NCI-H82 (cell line): ENCODE measurements at regions not wholly inside any gene's neighbourhood (a gene's known extent, or its start where the extent isn't known, plus 50 kb on each side); places are given as distances from the start of the nearest gene placed in this dataset.
A peak's percentile ranks its signal among the peaks of the same experiment; 100 is the strongest.

Experiments
- DNase-seq: peaks from one replicate; lab custom pipeline; 2025; lab: John Stamatoyannopoulos, UW

- no peak for DNase-seq
These were observed 72.3 kb upstream of the RAD23B start for GRCh38 chr9:107210775-107211174.

DNA sequence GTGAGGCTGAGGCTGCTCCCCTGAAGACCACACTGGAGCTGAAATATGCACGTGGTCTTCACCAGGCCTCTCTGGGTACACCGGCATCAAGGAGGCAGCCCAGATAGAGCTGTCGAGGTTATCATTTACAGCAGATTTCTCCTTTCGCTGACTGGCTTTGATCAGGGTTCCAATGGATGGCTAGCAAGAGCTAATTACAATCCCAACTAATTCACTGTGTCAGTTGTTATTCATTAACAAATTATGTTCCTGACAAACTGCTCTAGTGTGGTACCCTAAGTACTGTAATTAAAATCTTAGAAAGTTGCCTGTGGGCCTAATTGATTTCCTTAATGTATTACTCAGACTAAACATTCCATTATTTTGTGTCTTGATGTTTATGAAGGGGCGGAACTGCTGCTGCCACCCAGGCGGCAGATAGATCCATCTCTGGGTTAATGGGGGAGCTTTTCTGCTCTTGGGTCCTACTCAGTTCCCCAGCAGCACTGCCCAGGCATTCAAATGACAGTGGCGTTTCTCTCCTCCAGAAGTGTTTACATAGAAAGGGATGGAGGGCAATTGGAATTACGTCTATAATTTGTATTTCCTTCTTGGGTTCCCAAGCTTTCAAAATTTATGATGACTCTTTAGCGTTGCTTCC lies 71.7 kb upstream of the RAD23B start:
- DNase-seq: no peak

DNA sequence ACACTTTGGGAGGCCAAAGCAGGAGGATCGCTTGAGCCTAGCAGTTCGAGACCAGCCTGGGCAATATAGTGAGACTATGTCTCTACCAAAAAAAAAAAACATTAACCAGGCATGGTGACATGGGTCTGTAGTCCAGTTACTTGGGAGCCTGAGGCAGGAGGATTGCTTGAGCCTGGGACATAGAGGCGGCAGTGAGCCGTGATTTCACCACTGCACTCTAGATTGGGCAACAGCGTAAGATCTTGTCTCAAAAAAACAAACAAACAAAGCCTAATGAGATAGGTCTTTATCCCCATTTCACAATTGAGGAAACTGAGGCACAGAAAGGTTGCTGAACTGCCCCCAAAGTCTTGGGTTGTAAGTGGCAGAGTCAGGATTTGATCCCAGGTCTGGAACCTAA lies 70.5 kb upstream of the RAD23B start:
- no peak for DNase-seq

DNA sequence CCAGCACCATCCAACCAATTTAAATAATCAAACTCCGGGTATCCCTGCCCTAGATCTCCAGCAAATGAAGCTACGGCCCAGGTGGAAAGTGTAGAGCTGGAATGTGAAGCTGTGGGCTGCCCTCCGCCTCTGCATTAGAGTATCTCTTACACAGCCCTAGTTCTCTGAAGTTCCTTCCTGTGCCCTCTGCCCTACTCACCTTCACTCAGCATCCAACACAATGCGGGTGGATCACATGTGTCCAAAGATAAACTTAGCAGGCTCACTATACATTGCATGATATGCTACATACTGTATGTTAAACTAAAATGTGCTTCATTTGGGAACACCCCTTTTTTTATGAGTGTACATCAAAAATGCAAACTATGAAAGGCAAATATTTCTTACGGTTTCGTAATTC lies 70.0 kb upstream of the RAD23B start:
- no peak for DNase-seq

GRCh38 chr9:107213561-107214028 lies 69.5 kb upstream of the RAD23B start:
- DNase-seq: no peak

GRCh38 chr9:107214381-107214780 lies 68.7 kb upstream of the RAD23B start:
- no peak for DNase-seq

GRCh38 chr9:107214915-107215314 lies 68.2 kb upstream of the RAD23B start:
- DNase-seq: no peak

DNA sequence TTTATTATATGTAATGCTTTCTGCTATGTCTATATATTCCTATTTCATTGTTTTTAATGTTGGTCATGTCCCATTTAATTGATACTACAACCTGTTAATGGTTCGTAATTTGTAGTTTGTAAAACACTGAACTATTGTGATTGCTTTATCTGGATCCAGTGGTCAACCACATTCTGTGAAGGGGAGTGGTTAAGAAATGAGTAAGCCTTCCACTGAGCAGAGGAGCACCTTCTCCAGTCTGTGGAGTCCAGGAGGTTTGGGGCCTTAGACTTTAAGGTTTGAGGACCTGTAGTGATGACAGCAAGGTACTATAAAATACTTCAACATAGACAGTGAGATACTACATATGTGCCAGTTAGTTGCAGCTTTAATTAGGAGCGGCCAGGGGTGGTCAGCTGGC lies 67.7 kb upstream of the RAD23B start:
- no peak for DNase-seq

DNA sequence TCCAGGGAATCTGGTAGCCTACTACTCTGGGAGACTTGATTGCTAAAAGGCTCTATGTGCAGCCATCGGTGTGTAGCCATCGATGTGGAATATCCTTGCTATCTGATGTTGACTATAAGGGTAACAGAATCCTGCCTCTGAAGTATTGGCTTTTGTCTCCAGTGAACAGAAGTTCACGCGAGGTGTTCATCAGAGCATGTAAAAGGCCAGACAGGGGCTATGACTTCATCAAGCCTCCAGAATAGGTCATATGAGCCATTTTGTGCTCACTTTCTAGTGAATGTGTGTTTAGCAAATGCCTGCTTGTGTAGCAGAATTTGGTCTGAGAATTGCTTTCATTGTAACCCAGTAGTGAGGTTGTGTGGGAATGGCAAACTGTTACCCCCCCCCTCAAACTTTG lies 66.8 kb upstream of the RAD23B start:
- DNase-seq: no peak

DNA sequence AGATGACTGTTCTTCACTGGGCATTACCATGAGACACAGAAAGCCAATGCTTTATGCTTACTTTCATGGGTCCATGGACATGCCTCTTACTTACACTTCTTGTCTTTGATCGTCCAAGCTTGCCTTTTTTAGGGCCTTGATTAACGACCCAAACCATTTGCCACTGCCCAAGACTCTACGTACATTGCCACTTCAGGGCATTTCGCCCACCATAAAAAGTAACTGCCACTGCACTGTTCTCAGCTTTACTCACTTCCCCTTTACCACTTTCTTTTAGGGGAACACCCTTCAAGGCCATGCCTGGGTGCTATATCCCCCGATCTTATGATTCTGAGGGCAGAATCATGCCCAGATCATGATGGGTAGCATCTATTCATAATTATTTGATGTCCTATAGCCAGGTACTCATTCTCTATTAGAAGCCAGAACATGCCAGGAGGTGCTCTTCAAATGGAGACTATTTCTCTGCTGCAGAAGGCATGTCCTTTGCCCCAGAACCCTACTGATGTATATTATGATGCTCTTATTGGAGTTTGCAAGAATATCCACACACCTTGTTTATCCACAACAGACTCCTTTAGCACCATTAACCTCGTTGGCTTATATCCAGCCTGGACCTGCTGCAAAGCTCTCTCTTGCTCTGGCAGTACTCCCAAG lies 64.1 kb upstream of the RAD23B start:
- peak; percentile 3 for DNase-seq

DNA sequence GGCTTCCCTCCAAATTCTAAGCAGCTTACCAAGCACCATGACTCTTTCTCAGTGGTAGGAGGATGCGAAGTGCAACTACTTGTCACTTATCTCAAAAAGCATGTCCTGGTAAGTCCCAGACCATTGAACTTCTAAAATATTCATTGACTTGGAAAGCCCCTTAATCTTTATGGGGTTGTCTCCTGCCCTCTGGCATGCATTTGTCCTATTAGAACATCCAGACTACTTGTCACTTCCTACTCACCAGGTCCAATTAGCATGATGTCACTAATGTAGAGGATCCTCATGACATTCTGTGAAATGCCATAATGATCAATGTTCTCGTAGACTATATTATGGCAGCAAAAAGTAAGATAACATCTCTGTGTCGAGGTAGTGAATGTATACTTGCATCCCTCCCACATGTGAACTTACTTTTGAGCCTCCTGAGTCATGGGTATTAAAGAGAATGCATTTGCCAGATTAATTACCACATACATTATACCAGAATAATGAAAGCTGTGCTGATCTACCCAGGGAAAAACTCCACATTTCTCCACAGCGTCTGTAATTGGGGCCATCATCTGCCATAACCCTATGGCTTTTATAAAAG lies 63.5 kb upstream of the RAD23B start:
- DNase-seq: no peak

GRCh38 chr9:107221321-107221720 lies 61.8 kb upstream of the RAD23B start:
- DNase-seq: no peak

- DNase-seq: no peak
These were observed 61.0 kb upstream of the RAD23B start for GRCh38 chr9:107222020-107222522.

DNA sequence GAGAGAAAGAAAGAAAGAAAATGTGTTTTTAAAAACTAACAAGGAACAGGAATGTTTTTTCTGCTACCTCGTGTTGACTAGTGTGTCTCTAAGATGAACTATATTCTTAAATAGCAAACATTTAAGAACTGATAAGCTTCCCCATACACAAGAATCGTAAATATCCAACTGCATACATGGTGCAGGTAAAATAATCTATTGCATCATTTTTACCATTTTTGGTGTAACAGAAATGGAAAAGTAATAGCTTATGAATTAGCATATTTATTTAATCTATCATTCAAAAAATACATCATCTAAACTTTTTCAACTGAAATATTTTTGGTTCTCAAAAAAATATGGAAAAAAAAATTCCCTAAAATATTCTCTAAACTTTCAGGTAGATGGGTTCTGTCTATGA lies 59.7 kb upstream of the RAD23B start:
- no peak for DNase-seq

DNA sequence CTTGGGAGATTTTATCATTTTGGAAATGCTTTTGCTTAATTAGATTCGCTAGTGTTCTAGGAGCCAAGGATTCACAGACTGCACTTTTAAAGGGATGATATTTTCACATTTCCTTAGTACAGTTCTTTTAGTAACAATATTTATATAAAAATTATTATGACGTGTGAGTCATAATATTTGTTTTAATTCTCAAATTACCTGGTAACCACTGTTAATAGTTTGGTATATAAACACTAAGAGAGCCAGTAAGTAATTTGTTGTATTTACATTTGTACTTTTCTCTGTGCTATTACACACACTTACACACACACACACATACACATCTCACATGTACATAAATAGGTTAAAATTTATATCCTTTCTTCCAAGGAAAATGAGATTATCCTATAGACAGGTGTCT lies 58.8 kb upstream of the RAD23B start:
- no peak for DNase-seq

- DNase-seq: no peak
These were observed 56.7 kb upstream of the RAD23B start for GRCh38 chr9:107226421-107226820.

DNA sequence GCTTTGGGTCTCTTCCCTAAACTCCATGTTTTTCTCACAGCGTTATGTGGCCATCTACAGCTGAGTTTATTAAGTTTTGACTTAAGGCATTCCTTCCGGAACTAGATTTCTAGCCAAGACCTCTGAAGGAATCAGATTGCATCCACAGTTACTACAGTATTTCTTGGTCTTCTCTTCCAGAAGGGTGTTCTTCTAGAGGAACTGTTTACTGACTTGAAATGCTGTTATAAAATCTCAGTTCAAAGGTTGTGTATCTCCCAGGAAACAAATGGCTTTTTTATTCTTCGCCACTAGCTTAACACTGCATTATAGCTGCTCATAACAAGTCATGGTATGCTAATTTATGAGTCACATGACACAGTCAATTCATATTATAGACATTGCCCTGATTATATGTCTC lies 55.3 kb upstream of the RAD23B start:
- no peak for DNase-seq

- DNase-seq: no peak
These were observed 54.5 kb upstream of the RAD23B start for GRCh38 chr9:107228496-107229039.

DNA sequence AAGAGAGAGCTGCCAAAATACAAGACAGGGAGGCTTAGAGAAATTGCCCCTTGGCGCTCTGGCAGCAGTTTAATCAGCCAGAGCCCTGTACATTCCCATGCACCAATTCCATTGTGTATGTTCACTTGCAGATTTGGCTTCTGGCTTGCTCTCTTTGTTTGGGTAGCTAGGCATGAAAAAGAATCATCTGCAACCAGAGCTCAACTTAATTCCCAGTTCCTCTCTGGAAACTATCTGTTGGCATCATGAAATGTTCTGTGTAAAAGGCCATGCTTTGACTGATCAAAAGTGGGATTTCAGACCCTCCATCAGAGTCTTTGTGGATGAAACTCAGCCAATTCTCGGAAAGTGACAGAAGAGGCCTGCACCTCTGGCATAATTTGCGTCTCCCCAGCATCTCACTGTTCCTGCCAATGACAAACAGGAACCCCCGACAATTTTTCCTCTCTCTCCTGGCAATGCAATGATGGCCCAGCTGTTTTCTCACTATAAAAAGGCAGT lies 53.8 kb upstream of the RAD23B start:
- no peak for DNase-seq
